SK-N-SH (cell line): ENCODE measurements at regions not wholly inside any gene's neighbourhood (a gene's known extent, or its start where the extent isn't known, plus 50 kb on each side); places are given as distances from the start of the nearest gene placed in this dataset.

Experiments used
- CTCF ChIP-seq: fragments of 200-600 bp; sonication (generic); IDR thresholded peaks from 2 replicates; pipeline ENCODE4 v1.6.1; 2017; ENCODE audit warnings: antibody characterized with exemption, mild to moderate bottlenecking, moderate library complexity
- GABPA ChIP-seq: IDR thresholded peaks from 2 replicates; pipeline ENCODE4 v1.4.0; 2012; ENCODE audit warnings: low read depth, mild to moderate bottlenecking
- MXI1 ChIP-seq: IDR thresholded peaks from 2 replicates; pipeline ENCODE4 v1.6.1; 2012; ENCODE audit warnings: mild to moderate bottlenecking, low read depth, low read length, improper control_type of control experiment
- POLR2AphosphoS5 ChIP-seq: IDR thresholded peaks from 2 replicates; pipeline ENCODE4 v1.6.1; 2012; ENCODE audit warnings: low read depth, low read length
- TEAD4 ChIP-seq: IDR thresholded peaks from 2 replicates; pipeline ENCODE4 v1.4.0; 2012; ENCODE audit warnings: mild to moderate bottlenecking, borderline replicate concordance; ENCODE audit not compliant: insufficient read depth

GRCh38 chr10:131436458-131436857 lies 124.9 kb upstream of the TCERG1L start:
- TF ChIP-seq TEAD4 (no peak), CTCF (no peak), POLR2AphosphoS5 (no peak), MXI1 (no peak), GABPA (no peak)
